HCT116 (cell line): ENCODE measurements at regions not wholly inside any gene's neighbourhood (a gene's known extent, or its start where the extent isn't known, plus 50 kb on each side); places are given as distances from the start of the nearest gene placed in this dataset.

Source experiments
- ATAC-seq: fragments of 200-7000 bp; cut with Tn5 transposase; 2 replicates; pipeline ENCODE4 v1.9.1; 2020; ENCODE audit warnings: mild to moderate bottlenecking, moderate library complexity
- BruUV-seq: library from RNA; stranded (reverse); fragments of 400-500 nt; replicated peaks from 2 replicates; lab custom pipeline; 2021; lab: Mats Ljungman, UMichigan
- CTCF ChIA-PET: fragments of 300-600 bp; sonication (Branson Sonifier 250); formaldehyde crosslinking; loops from one replicate; lab custom pipeline; 2021; ENCODE audit warnings: antibody characterized with exemption; lab: Charles Lee
- POLR2A ChIA-PET: fragments of 300-600, 350-600 bp; sonication (Branson Sonifier 250); formaldehyde crosslinking; loops from one replicate; lab custom pipeline; 2021; ENCODE audit warnings: antibody characterized with exemption; lab: Charles Lee
- RAD21 ChIA-PET, 2 experiments: fragments of 300-600 bp; sonication (Branson Sonifier 250); formaldehyde crosslinking; loops; one replicate each; lab custom pipeline; 2023; ENCODE audit warnings: low total read pairs in 2 of 2; ENCODE audit not compliant: uncharacterized antibody in 2 of 2, unreplicated experiment in 2 of 2, low non-redundant PET in 1 of 2; lab: Charles Lee
- DNase-seq: peaks from one replicate; pipeline ENCODE4 v3.0.0-alpha.2; 2010; ENCODE audit warnings: low read depth, low spot score
- H2AFZ ChIP-seq: fragments of 200-600 bp; shearing (Covaris generic), sonication (generic); 2 replicates; pipeline ENCODE4 v1.6.1; 2017; ENCODE audit warnings: low read depth, mixed run types, mixed read lengths, antibody characterized with exemption, low read length; ENCODE audit not compliant: poor library complexity, severe bottlenecking
- H3K27ac ChIP-seq: 2 replicates; pipeline ENCODE4 v1.5.1; 2012; ENCODE audit warnings: low read depth, low read length
- H3K27me3 ChIP-seq: fragments of 200-600 bp; sonication (generic); 2 replicates; pipeline ENCODE4 v1.6.1; 2016; ENCODE audit warnings: mixed run types, low read length, mixed read lengths; ENCODE audit not compliant: insufficient read depth
- H3K36me3 ChIP-seq, 2 experiments: fragments of 200-500 bp in 1 of 2; fragments of 200-600 bp in 1 of 2; sonication (Bioruptor generic) in 1 of 2; sonication (generic) in 1 of 2; 2 replicates each; pipeline versions ENCODE4 v1.5.1 to v1.6.1; 2014 to 2016; ENCODE audit warnings: low read length in 2 of 2, inconsistent platforms in 1 of 2, mixed read lengths in 1 of 2, mixed run types in 1 of 2; ENCODE audit not compliant: insufficient read depth in 2 of 2, control insufficient read depth in 1 of 2
- H3K4me1 ChIP-seq, 2 experiments: fragments of 200-600 bp in 1 of 2; sonication (generic) in 1 of 2; 2 replicates each; pipeline versions ENCODE4 v1.5.1 to v1.6.1; 2012 to 2017; ENCODE audit warnings: low read length in 2 of 2, inconsistent platforms in 1 of 2, mild to moderate bottlenecking in 1 of 2, mixed read lengths in 1 of 2, mixed run types in 1 of 2, moderate library complexity in 1 of 2; ENCODE audit not compliant: insufficient read depth in 2 of 2, control insufficient read depth in 1 of 2
- H3K4me2 ChIP-seq: fragments of 200-600 bp; sonication (generic); 2 replicates; pipeline ENCODE4 v1.6.1; 2017; ENCODE audit warnings: mixed run types, low read length, mixed read lengths
- H3K4me3 ChIP-seq, 2 experiments: fragments of 200-600 bp in 1 of 2; sonication (generic) in 1 of 2; replicated peaks in 1 of 2; 2 replicates each; pipeline ENCODE4 v1.5.1; 2011 to 2016; ENCODE audit warnings: low read length in 2 of 2, control low read depth in 1 of 2, low read depth in 1 of 2, mild to moderate bottlenecking in 1 of 2, mixed read lengths in 1 of 2, mixed run types in 1 of 2
- H3K79me2 ChIP-seq: fragments of 200-600 bp; sonication (generic); 2 replicates; pipeline ENCODE4 v1.6.1; 2017; ENCODE audit warnings: mild to moderate bottlenecking, mixed run types, low read length, moderate library complexity, mixed read lengths; ENCODE audit not compliant: insufficient read depth
- H3K9ac ChIP-seq: fragments of 200-600 bp; sonication (generic); 2 replicates; pipeline ENCODE4 v1.6.1; 2016; ENCODE audit warnings: low read length, mixed read lengths
- H3K9me2 ChIP-seq: fragments of 200-600 bp; sonication (generic), shearing (Covaris generic); 2 replicates; pipeline ENCODE4 v1.6.1; 2017; ENCODE audit warnings: mixed run types, mild to moderate bottlenecking, moderate library complexity; ENCODE audit not compliant: insufficient read depth
- H3K9me3 ChIP-seq, 2 experiments: fragments of 200-500 bp in 1 of 2; fragments of 200-600 bp in 1 of 2; sonication (Bioruptor generic) in 1 of 2; sonication (generic) in 1 of 2; 2 replicates each; pipeline ENCODE4 v1.6.1; 2014 to 2017; ENCODE audit warnings: low read length in 2 of 2, mixed read lengths in 2 of 2, inconsistent platforms in 1 of 2, low read depth in 1 of 2, mild to moderate bottlenecking in 1 of 2, mixed run types in 1 of 2, moderate library complexity in 1 of 2; ENCODE audit not compliant: control insufficient read depth in 1 of 2, insufficient read depth in 1 of 2
- H4K20me1 ChIP-seq: fragments of 200-600 bp; sonication (generic), shearing (Covaris generic); 2 replicates; pipeline ENCODE4 v1.6.1; 2017; ENCODE audit warnings: mixed run types, mild to moderate bottlenecking, moderate library complexity; ENCODE audit not compliant: insufficient read depth
- EGR1 ChIP-seq: IDR thresholded peaks from 2 replicates; pipeline ENCODE4 v1.6.1; 2012; ENCODE audit warnings: low read depth
- EZH2phosphoT487 ChIP-seq: fragments of 200-600 bp; IDR thresholded peaks from 2 replicates; pipeline ENCODE4 v1.6.1; 2018; ENCODE audit warnings: antibody characterized with exemption, borderline replicate concordance
- FOSL1 ChIP-seq: IDR thresholded peaks from 2 replicates; pipeline ENCODE4 v1.6.1; 2012; ENCODE audit warnings: low read depth
- JUND ChIP-seq: IDR thresholded peaks from 2 replicates; pipeline ENCODE4 v1.6.1; 2012
- POLR2A ChIP-seq: IDR thresholded peaks from 2 replicates; pipeline ENCODE4 v1.7.0; 2011; ENCODE audit warnings: borderline replicate concordance; ENCODE audit not compliant: insufficient read depth, insufficient read length; ENCODE audit errors: extremely low read depth
- RAD21 ChIP-seq: IDR thresholded peaks from 2 replicates; pipeline ENCODE4 v1.6.1; 2012; ENCODE audit warnings: low read depth, mild to moderate bottlenecking
- TCF7L2 ChIP-seq: IDR thresholded peaks from 2 replicates; pipeline ENCODE4 v1.7.0; 2011; ENCODE audit warnings: borderline replicate concordance, inconsistent platforms; ENCODE audit not compliant: insufficient read depth, insufficient read length; ENCODE audit errors: extremely low read depth
- YY1 ChIP-seq: IDR thresholded peaks from 2 replicates; pipeline ENCODE4 v1.6.1; 2011; ENCODE audit warnings: low read length, low read depth, moderate library complexity, mild to moderate bottlenecking; ENCODE audit not compliant: insufficient replicate concordance; ENCODE audit errors: extremely low read depth
- intact Hi-C: fragments of 100-400 bp; cut with micrococcal nuclease; formaldehyde crosslinking; loops from 2 replicates; pipeline ENCODE4 v1.10.0; 2022
- TF ChIP-seq, protein P1 (sequence below), 3 experiments: fragments of 200-600 bp in 1 of 3; sonication (generic) in 1 of 3; IDR thresholded peaks in 2 of 3; conservative IDR thresholded peaks in 1 of 3; 2 replicates each; pipeline ENCODE4 v1.5.1; 2012 to 2017; ENCODE audit warnings: low read depth in 2 of 3, low read length in 2 of 3, antibody characterized with exemption in 1 of 3, borderline replicate concordance in 1 of 3, control low read depth in 1 of 3, mild to moderate bottlenecking in 1 of 3, mixed read lengths in 1 of 3, mixed run types in 1 of 3, moderate library complexity in 1 of 3; ENCODE audit not compliant: insufficient read depth in 1 of 3

DNA sequence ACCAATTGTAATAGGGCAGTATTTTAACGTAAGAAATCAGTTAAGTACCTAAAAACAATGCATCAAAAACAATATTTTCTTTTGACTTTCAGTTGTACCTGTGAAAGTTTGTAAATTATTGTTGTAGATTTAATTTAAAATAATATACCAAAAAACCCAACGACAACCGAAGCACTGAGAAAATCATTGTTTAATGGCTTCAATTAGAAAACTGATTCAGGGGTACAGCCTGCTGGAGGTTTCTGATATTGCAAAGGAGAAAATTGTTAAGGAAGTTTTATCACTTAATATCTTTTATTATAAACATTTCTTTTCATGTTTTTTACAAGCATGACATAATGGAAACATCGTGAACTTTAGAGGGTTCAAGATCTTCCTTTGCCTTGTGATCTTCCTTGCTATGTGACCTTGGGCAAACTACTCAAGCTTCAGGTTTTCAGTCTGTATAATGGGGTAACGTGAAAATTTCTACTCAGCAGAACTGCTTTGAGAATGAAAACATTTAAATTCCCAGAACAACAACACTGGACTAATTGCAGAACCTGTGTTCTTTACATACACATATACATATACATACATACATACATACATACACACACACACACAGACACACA lies 76.3 kb upstream of the GLS start:
- no peaks in the 10 kb centered on the region for H3K9me3 ChIP-seq
- no peak overlapping the region for H3K4me3 ChIP-seq
- POLR2A ChIA-PET, result no interaction called here
- H3K36me3 ChIP-seq, result no peaks in the 10 kb centered on the region
- no peak overlapping the region for H3K9ac ChIP-seq
- TF ChIP-seq POLR2A, result no peak
- TF ChIP-seq, protein P1, sequence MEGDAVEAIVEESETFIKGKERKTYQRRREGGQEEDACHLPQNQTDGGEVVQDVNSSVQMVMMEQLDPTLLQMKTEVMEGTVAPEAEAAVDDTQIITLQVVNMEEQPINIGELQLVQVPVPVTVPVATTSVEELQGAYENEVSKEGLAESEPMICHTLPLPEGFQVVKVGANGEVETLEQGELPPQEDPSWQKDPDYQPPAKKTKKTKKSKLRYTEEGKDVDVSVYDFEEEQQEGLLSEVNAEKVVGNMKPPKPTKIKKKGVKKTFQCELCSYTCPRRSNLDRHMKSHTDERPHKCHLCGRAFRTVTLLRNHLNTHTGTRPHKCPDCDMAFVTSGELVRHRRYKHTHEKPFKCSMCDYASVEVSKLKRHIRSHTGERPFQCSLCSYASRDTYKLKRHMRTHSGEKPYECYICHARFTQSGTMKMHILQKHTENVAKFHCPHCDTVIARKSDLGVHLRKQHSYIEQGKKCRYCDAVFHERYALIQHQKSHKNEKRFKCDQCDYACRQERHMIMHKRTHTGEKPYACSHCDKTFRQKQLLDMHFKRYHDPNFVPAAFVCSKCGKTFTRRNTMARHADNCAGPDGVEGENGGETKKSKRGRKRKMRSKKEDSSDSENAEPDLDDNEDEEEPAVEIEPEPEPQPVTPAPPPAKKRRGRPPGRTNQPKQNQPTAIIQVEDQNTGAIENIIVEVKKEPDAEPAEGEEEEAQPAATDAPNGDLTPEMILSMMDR (IDR thresholded peaks at IDR 0.05 in 2 of 3, conservative IDR thresholded peaks at IDR 0.05 in 1 of 3; ENCODE audit: borderline replicate concordance in 1 of 3, insufficient read depth in 1 of 3, low read depth in 2 of 3, low read length in 2 of 3), result peak; percentile 35 to 58 (median 58); a peak in 5 of 6 replicates
- peak; percentile 72 for TF ChIP-seq RAD21
- TF ChIP-seq, all 23 proteins: peak for 2
- H3K79me2 ChIP-seq, result no peaks in the 10 kb centered on the region
- no peaks in the 10 kb centered on the region for H4K20me1 ChIP-seq
- ChIA-PET CTCF (no interaction called here), RAD21 (no interaction called here)
- no peaks in the 10 kb centered on the region for H3K4me1 ChIP-seq
- H2AFZ ChIP-seq, result peak overlapping the region; percentile 32
- H3K9me2 ChIP-seq, result no peaks in the 10 kb centered on the region
- no TSS peak for BruUV-seq
- H3K27me3 ChIP-seq, result no peaks in the 10 kb centered on the region
- no peak overlapping the region for H3K27ac ChIP-seq
- DNase-seq (peak; percentile 16), ATAC-seq (no peak; the same call in 1 of the 2 replicates)
- intact Hi-C loops, result loop anchor here (5.0 to 10.0 kb wide), 2 partner anchors 717 to 1039 kb away; partner anchors contain the start of gene OSGEPL1
- H3K4me2 ChIP-seq, result no peak overlapping the region

DNA sequence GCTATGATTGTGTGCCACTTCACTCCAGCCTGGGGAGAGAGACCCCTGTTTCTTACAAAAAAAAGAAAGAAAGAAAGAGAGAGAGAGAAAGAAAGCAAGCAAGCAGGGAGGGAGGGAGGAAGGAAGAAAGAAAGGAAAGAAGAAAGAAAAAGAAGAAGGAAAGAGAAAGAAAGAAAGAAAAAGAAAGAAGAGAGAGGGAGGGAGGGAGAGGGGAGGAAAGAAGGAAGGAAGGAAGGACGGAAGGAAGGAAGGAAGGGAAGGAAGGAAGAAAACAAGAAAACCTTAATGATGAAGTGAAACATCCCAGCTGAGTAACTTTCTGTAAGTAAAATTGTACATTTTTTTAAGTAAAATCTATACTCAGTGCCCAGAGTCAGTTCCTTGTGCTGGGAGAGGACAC lies 75.5 kb upstream of the GLS start:
- no peaks in the 10 kb centered on the region for H4K20me1 ChIP-seq
- H3K4me1 ChIP-seq, result no peaks in the 10 kb centered on the region
- BruUV-seq, result no TSS peak
- no peaks in the 10 kb centered on the region for H3K36me3 ChIP-seq
- H3K4me3 ChIP-seq, result no peak overlapping the region
- TF ChIP-seq EGR1 (no peak), EZH2phosphoT487 (no peak), FOSL1 (no peak), YY1 (no peak), TCF7L2 (no peak), JUND (no peak), RAD21 (no peak), POLR2A (no peak)
- TF ChIP-seq, all 23 proteins: peak for 0
- intact Hi-C loops, result loop anchor here (10.0 kb wide), 1 partner anchor 1040 kb away; the partner anchor contains the start of gene OSGEPL1
- H3K4me2 ChIP-seq, result no peak overlapping the region
- H3K79me2 ChIP-seq, result no peaks in the 10 kb centered on the region
- ChIA-PET CTCF (no interaction called here), RAD21 (interaction anchor here in 1 of 2 experiments (0.6 kb wide), 1 partner anchor 319 kb away, joined by 5 read pairs; no protein-coding TSS in a partner anchor), POLR2A (no interaction called here)
- H3K27ac ChIP-seq, result no peak overlapping the region
- DNase-seq (no peak), ATAC-seq (no peak)
- H3K9me3 ChIP-seq, result no peaks in the 10 kb centered on the region
- no peaks in the 10 kb centered on the region for H3K9me2 ChIP-seq
- H2AFZ ChIP-seq, result no peak overlapping the region
- no peak overlapping the region for H3K9ac ChIP-seq
- no peaks in the 10 kb centered on the region for H3K27me3 ChIP-seq
